RKO (cell line): ENCODE measurements at regions not wholly inside any gene's neighbourhood (a gene's known extent, or its start where the extent isn't known, plus 50 kb on each side); places are given as distances from the start of the nearest gene placed in this dataset.

Experiments used
- DNase-seq: peaks from one replicate; pipeline ENCODE4 v3.0.0-alpha.2; 2016; ENCODE audit warnings: low spot score

DNA sequence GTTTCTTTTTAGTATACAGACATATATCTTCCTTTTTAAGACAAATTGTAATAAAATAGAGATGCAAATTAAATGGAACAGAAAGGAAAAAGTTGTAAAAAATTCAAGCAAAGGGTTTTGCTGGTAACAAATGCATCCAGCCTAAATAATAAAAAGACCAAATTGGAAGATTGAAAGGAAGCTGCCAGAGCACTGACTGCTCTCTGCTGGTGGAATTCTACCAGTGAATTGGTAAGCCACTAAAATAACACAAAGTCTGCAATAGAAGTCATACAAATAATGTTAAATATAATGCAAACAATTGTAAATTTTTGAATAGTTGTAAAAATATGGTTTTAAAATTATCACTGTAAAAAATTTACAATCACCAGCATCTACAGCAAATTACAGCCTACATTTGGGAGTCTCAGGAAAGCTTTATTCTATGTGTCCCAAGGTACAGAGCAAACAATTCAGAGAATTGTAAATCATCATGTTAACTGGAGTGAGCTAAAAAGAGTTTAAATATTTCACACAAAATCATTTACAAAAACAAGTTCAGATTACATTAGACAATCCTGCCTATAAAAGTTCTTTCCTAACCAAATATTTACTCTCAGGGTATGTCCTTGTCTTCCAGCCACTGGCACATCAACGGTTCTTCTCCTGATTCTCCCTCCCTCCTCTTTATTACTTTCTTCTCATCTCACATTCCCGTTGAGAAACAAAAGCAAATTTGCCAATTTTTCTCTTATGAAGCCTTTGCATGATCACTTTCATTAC is 1322.5 kb downstream of the PCDH7 start:
- no peak for DNase-seq

DNA sequence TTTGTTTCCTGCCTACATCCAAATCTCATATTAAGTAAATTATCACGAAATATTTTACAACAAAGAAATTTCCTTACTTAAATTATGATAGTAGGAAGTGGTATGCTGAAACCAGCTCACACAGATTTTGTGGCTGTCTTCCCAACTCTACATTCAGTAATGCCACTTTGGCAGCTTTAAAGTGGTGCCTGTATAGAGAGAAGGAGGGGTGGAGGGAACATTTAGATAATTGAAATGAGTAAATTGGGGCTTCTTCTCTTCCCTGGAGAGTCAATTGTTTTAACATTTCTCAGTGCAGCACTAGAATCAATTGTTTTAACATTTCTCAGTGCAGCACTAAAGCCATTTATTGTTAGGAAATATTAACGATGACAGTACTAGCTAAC is 1323.1 kb downstream of the PCDH7 start:
- no peak for DNase-seq

GRCh38 chr4:32061916-32062315 is 1341.7 kb downstream of the PCDH7 start:
- DNase-seq = peak; percentile 27

DNA sequence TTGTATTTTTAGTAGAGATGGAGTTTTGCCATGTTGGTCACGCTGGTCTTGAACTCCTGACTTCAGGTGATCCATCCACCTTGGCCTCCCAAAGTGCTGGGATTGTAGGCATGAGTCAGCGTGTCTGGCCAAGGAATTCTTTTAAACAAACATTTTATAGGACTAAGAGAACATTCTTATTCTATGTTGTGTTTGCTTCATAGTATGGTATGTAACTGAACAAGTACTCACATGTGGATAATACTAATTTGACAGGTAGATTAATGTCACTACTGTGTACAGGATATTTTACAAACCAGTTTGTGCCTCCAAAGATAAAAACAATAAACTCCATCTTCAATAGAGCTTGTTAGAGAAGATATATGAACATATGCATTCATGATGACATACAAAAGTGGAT is 1353.4 kb downstream of the PCDH7 start:
- DNase-seq = no peak

DNA sequence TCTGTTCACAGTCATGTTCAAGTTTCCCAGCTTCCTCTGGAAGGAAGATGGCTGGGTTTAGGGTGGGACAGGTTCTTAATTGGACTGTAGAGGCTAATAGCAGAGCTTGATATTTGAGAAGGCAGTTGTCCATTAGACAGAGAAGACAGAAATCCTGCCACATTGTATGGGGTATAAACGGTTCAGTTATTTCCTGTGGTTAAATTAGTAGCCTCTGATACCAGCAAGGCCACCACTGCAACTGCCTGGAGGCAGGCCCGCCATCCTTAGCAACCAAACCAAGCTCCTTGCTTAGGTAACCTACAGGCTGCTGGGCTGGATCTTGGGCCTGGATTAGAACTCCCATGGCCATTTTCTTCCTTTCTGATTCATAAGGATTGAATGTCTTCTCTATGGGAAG is 1367.0 kb downstream of the PCDH7 start:
- DNase-seq = no peak

DNA sequence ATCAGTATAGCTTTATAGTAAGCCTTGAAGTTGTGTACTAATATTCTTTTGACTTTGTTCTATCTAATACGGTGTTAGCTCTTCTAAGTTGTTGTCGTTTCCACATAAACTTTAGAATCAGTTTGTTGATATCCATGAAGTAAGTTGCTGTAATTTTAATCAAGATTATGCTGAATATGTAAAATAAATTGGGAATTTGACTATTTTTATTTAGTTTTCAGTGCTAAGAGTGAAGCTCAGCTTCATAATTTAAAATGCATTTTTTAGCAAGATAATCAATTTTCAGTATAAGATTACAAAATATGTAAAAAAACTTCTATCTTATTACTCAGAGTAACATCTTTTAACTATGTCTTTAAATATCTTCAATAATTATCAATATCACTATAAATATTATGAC is 1374.8 kb downstream of the PCDH7 start:
- no peak for DNase-seq

DNA sequence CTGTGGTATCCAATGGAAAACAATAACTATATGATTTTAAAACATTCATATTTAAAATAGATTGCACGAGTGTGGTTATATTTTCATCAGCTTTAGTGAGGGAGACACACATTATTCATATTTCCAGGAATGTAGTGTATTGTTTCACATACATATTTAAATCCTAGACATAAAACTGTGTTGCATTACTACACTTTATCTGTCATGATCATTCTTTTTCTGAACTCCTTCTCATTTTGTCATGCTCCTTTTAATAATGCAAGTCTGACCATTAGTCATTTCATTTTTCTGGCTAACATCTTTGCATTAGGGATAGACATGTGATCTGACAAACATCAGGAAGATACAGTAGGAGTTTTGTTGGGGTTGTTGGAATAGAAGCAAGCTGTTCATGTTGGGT is 1382.7 kb downstream of the PCDH7 start:
- DNase-seq = no peak

DNA sequence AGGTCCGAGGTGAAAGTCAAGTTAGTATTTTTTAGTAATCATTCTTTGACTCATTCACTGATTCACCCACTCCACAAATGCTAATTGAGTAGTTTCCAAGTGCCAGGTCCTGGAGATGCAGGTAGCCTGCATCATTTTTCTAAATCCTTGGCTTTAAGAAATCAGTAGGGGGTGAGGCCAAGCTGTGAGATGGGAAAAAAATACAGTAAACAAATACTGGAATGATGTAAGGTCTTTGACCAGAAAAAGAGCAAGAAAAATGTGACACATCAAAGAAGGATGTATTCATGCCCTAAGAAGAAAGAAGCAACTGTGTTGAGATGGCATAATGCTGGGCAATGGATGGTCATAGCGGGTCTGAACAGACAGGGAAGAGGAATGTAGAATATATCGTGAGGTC is 1386.6 kb downstream of the PCDH7 start:
- DNase-seq = peak; percentile 4

DNA sequence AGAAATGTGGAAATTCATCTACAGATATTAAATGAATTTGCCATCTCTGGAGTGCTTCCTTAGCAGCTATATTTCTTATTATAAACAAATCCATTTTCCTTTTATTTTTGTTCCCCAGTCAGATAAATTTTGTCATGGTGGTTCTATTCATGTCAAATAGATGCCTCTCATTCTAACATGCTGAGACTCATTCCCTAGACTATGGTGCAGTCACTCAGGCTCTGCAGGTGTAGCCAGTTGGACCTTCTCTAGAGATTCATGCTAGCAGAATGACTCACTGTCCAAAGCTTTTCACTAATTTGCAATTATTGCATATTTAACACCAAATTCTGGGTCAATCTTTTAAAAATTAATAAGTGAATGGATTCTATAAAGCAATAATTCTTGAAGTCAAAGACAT is 1392.7 kb downstream of the PCDH7 start:
- no peak for DNase-seq

DNA sequence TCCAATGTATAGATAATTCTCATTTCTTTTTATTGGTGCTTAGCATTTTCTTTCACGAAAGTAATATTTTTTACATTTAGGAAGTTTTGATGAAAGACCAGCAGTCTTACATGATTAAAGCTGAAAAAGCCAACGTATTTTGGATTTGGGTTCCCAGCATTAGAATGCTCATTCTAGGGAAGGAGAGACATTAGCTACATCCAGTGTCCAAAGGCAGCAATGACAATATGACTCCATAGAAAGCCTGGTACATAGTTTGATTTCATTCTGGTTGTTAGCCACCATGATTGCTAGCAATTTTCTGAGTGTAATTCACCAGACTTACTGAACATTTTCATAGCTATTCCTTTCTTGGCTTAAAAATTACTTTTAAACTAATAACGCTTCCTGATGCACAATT is 1397.5 kb downstream of the PCDH7 start:
- DNase-seq = peak; percentile 27

DNA sequence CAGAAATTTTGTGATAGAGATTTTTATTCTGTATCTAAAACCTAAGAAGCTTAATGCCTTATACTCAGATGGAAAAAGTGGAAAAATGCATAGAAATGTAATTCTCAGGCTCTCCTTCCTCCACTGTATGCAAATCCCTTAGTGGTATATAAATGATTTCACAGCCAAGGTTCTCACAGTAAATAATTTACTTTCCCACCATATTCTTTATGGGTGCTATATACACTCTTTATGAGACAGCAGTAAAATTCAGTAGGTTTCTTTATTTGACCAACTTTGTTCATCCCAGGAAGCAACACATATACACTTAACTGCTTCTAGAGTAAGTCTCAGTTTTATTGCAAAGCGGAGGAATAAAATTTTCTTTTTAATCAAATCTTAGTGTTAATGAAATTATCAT is 1399.7 kb downstream of the PCDH7 start:
- DNase-seq = no peak

DNA sequence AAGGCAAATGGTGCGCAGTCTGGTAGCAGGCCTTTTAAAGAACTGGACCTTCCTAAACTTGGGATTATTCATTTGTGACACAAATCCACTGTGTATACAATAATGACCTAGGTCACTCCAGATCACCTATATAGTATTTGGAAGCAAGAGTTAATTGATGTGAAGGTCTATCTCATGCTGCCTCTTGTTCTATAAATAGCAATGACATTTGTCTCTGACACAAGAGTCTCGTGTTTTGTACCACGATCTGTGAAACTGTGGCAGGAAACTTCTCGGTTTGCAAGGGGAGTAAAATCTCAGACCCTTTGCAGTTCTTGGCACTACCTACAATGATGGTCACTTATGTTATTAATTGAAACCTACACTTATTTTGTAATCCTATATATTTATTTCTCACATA is 1408.4 kb downstream of the PCDH7 start:
- DNase-seq = no peak

DNA sequence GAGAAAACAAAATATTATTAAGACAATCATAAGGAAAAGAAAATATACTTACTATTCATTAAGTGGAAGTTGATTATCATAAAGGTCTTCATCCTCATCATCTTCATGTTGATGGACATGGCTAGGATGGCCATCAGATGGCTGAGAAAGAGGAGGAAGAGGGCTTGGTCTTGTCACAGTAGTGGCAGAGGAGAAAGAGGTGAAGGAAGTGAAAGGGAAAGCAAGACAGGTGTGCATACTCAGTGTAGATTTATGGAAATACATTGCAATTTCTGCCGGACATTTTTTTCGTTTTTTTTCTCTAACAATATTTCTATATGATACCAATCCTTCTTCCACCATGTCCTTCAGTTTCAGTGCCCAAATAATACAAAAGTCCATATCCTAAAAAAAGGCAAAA is 1409.8 kb downstream of the PCDH7 start:
- DNase-seq = no peak

- no peak for DNase-seq
Measured at GRCh38 chr4:32133141-32133540, 1413.0 kb downstream of the PCDH7 start.

GRCh38 chr4:32133734-32134133 is 1413.6 kb downstream of the PCDH7 start:
- DNase-seq = no peak

GRCh38 chr4:32135642-32136041 is 1415.5 kb downstream of the PCDH7 start:
- DNase-seq = no peak

- DNase-seq = no peak
Measured at GRCh38 chr4:32136081-32136787, 1416.1 kb downstream of the PCDH7 start.

- peak; percentile 37 for DNase-seq
Measured at GRCh38 chr4:32140636-32141035, 1420.5 kb downstream of the PCDH7 start.

- DNase-seq = no peak
Measured at GRCh38 chr4:32142075-32142474, 1421.9 kb downstream of the PCDH7 start.

DNA sequence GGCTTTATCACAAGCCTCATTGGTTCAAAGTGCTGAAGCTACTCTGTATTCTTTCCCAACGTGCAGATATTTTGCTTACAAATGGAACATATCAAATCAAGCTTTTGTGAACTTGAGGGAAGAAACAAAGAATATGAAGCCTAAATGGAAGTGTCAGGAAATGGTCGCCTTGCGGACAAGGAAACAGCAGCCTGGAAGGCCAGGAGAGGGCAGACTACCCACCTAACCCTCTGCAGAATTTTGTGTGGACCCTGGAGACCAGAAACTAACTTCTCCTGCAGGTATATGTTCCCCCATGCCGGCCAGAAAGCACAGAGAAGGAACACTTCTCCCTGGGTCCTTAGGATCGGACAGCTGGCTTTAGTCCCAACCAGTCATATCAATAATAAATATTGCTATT is 1425.8 kb downstream of the PCDH7 start:
- DNase-seq = no peak

DNA sequence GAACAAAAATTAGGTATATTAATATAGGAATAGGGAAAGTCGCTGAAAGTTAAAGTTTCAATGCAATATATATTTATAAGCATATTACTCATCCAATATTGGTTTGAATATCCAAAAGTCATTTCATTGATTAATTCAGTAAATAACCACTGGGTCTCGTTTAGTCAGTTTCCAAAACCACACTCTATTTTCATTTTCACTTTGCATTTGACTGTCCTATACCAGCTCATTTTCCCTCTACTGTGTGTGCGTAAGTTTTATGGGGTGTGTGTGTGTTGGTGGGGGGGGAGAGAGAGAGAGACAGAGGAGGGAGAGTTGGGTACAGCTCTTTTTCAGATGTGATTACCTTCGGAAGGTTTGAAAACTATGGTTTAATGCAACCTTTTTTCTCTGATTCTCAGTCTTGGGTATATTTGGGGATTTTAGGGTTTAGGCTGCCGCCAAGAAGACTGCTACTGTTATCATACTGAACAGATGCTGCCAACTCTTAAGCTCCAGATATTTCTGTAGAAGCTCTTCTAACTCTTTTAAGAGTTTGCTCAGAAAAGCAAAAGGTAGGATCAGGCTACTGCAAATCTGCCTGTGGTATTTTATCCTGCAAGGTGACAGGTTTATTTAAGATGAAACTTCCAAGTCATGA is 1427.4 kb downstream of the PCDH7 start:
- DNase-seq = no peak

- DNase-seq = no peak
Measured at GRCh38 chr4:32148111-32148666, 1428.0 kb downstream of the PCDH7 start.

DNA sequence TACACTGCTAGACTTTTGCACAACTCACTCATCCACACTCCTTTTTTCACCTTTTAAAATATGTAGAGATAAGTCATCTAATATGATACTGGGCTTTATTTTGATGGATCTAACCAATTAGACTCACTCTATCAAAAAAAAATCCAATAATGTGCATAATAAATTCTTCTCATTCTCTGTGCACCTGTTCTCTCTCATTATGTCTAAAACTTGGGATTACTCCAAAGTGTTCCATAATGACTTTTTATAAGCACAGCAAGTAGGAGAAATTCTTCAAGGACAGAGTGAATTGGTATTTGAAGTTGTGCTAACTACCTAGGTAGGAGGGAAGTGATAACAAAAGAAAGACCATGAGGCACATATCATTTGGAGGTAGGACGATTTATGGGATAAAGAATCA is 1438.8 kb downstream of the PCDH7 start:
- no peak for DNase-seq
